GM21526 (cell line): ENCODE measurements at regions not wholly inside any gene's neighbourhood (a gene's known extent, or its start where the extent isn't known, plus 50 kb on each side); places are given as distances from the start of the nearest gene placed in this dataset.
"Not testable (repeated sequence)": the region's sequence is repeated elsewhere in the genome, so short reads cannot be mapped to it uniquely, and the experiment has no call there.

ENCODE experiments used
- ATAC-seq: cut with Tn5 transposase; IDR thresholded peaks from one replicate; pipeline ENCODE4 v1.9.1; 2021; ENCODE audit warnings: moderate library complexity; ENCODE audit not compliant: unreplicated experiment, low FRiP score

GRCh38 chr12:11535127-11535526, 114.3 kb upstream of the ETV6 start:
- ATAC-seq = no peak

GRCh38 chr12:11539156-11539555, 110.3 kb upstream of the ETV6 start:
- ATAC-seq = no peak

GRCh38 chr12:11540156-11540555, 109.3 kb upstream of the ETV6 start:
- ATAC-seq = no peak

GRCh38 chr12:11540615-11541310, 108.7 kb upstream of the ETV6 start:
- no peak for ATAC-seq

GRCh38 chr12:11542599-11542998, 106.9 kb upstream of the ETV6 start:
- ATAC-seq = no peak

- no peak for ATAC-seq
These were observed 105.9 kb upstream of the ETV6 start for GRCh38 chr12:11543457-11544158.

GRCh38 chr12:11545484-11546330, 103.8 kb upstream of the ETV6 start:
- ATAC-seq = peak; percentile 73

GRCh38 chr12:11546582-11547270, 102.7 kb upstream of the ETV6 start:
- not testable (repeated sequence) for ATAC-seq

GRCh38 chr12:11547271-11547646, 102.2 kb upstream of the ETV6 start:
- not testable (repeated sequence) for ATAC-seq

- ATAC-seq = no peak
These were observed 100.4 kb upstream of the ETV6 start for GRCh38 chr12:11549119-11549518.

- no peak for ATAC-seq
These were observed 95.5 kb upstream of the ETV6 start for GRCh38 chr12:11553871-11554533.

GRCh38 chr12:11555195-11555594, 94.3 kb upstream of the ETV6 start:
- ATAC-seq = no peak

- no peak for ATAC-seq
These were observed 93.5 kb upstream of the ETV6 start for GRCh38 chr12:11555743-11556625.

GRCh38 chr12:11556682-11557081, 92.8 kb upstream of the ETV6 start:
- ATAC-seq = no peak

- no peak for ATAC-seq
These were observed 89.7 kb upstream of the ETV6 start for GRCh38 chr12:11559626-11560340.

- no peak for ATAC-seq
These were observed 88.1 kb upstream of the ETV6 start for GRCh38 chr12:11561411-11561810.

GRCh38 chr12:11563785-11564739, 85.4 kb upstream of the ETV6 start:
- ATAC-seq = no peak
